ENCODE measurements at regions not wholly inside any gene's neighbourhood (a gene's known extent, or its start where the extent isn't known, plus 50 kb on each side); places are given as distances from the start of the nearest gene placed in this dataset.

GRCh38 chr17:59469786-59470485 lies 95.5 kb upstream of the DHX40 start:
- no peak for DNase-seq (ENCODE audit: low read depth in 1 of 2, low spot score in 1 of 2)
- H3K27ac ChIP-seq, result no peak overlapping the region
- H3K4me1 ChIP-seq, result no peaks in the 10 kb centered on the region
- TF ChIP-seq NR3C1 (IDR thresholded peaks at IDR 0.05), result no peak
- TF ChIP-seq, protein P1, sequence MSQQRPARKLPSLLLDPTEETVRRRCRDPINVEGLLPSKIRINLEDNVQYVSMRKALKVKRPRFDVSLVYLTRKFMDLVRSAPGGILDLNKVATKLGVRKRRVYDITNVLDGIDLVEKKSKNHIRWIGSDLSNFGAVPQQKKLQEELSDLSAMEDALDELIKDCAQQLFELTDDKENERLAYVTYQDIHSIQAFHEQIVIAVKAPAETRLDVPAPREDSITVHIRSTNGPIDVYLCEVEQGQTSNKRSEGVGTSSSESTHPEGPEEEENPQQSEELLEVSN (IDR thresholded peaks at IDR 0.05; ENCODE audit: borderline replicate concordance, low read depth), result no peak
- no peak for TF ChIP-seq USF2 (IDR thresholded peaks at IDR 0.05)
- TF ChIP-seq MAX (IDR thresholded peaks at IDR 0.05), result no peak
- TF ChIP-seq MAZ (IDR thresholded peaks at IDR 0.05; ENCODE audit: borderline replicate concordance, low read depth, low read length), result no peak
- no peak for TF ChIP-seq POLR2AphosphoS2 (conservative IDR thresholded peaks at IDR 0.05; ENCODE audit: low read length)
- TF ChIP-seq ESRRA (IDR thresholded peaks at IDR 0.05; ENCODE audit: borderline replicate concordance, low read length), result no peak
- TF ChIP-seq KDM5A (IDR thresholded peaks at IDR 0.05), result no peak
- no peak for TF ChIP-seq NFE2L2 (conservative IDR thresholded peaks at IDR 0.05; ENCODE audit: low read length)
- TF ChIP-seq TFCP2L1 (CRISPR knock-in tag; IDR thresholded peaks at IDR 0.05), result no peak
- no peak for TF ChIP-seq ZC3H11A (IDR thresholded peaks at IDR 0.05)
- FAIRE-seq, result no peak
- ATAC-seq, result no peak
- no peak overlapping the region for H3K4me3 ChIP-seq
- POLR2A ChIA-PET, result no interaction called here
- no peaks in the 10 kb centered on the region for H3K9me3 ChIP-seq
- no peak overlapping the region for H3K4me2 ChIP-seq
- CTCF ChIA-PET, result interaction anchor here (1.0 to 1.6 kb wide), 2 partner anchors 9 to 140 kb away, joined by 3 to 5 read pairs; no protein-coding TSS in a partner anchor
- whole genome bisulfite sequencing (ENCODE audit: missing lambda C conversion rate), result 56% methylated on average over 8 of the region's 8 CpGs

DNA sequence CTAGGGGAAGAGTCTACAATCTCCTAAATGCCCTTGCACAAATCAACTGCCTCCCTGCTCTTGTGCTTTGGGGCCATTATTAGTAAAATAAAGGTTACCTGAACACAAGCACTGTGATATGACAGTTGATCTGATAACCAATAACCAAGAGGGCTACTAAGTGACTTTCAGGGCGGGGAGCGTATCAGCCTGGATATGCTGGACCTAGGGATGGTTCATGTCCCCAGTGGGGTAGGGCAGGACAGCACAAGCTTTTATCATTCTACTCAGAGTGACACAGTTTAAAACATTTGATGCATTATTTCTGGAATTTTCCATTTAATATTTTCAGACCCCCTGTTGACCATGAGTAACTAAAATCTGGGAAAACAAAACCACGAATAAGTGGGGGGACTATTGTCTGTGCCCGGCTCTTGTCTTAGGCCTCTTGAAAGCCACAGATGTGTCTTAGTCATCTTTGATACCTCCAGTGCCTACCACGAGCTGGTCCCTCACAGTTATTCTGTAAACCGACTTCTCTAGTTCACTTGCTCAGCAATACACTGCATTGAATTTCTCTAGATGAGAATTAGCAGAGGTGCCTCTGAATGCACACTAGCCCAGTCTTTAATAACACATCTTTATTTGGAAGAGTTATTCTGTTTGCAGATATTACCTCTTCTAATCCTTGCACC lies 94.6 kb upstream of the DHX40 start:
- ChIA-PET POLR2A (no interaction called here), CTCF (interaction anchor here (1.0 to 1.6 kb wide), 4 partner anchors 10 to 159 kb away, joined by 3 to 5 read pairs (median 4); no protein-coding TSS in a partner anchor)
- ATAC-seq (no peak), DNase-seq (ENCODE audit: low read depth in 1 of 2, low spot score in 1 of 2) (no peak), FAIRE-seq (no peak)
- Histone ChIP-seq H3K4me2 (no peak overlapping the region), H3K4me3 (no peak overlapping the region), H3K9me3 (no peaks in the 10 kb centered on the region), H3K4me1 (no peaks in the 10 kb centered on the region), H3K27ac (no peak overlapping the region)
- 73% methylated on average over 6 of the region's 6 CpGs for WGBS (ENCODE audit: missing lambda C conversion rate)
- TF ChIP-seq KDM5A (IDR thresholded peaks at IDR 0.05) (no peak), REST (IDR thresholded peaks at IDR 0.05) (no peak), EHMT2 (IDR thresholded peaks at IDR 0.05; ENCODE audit: low read depth) (no peak)

DNA sequence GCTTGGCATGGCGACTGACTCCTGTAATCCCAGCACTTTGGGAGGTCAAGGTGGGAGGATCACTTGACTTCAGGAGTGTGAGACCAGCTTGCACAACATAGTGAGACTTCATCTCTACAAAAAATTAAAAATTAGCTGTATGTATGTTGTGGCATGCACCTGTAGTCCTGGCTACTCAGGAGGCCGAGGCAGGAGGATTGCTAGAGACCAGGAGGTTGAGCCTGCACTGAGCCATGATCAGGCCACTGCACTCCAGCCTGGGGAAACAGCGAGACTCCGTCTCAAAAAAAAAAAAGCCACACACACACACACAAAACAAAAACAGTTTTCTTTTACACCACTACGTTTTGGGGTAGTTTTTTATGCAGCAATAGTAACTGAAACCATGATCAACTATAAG lies 89.0 kb upstream of the DHX40 start:
- ATAC-seq (no peak), DNase-seq (ENCODE audit: low read depth in 1 of 2, low spot score in 1 of 2) (no peak), FAIRE-seq (no peak)
- ChIA-PET CTCF (interaction anchor here (0.9 kb wide), 1 partner anchor 35 kb away, joined by 3 read pairs; no protein-coding TSS in a partner anchor), POLR2A (no interaction called here)
- no peak overlapping the region for H3K27ac ChIP-seq
- TF ChIP-seq RAD21 (conservative IDR thresholded peaks at IDR 0.05 in 1 of 2, IDR thresholded peaks at IDR 0.05 in 1 of 2) (no peak), HES2 (IDR thresholded peaks at IDR 0.05) (no peak), ATOH8 (CRISPR knock-in tag; IDR thresholded peaks at IDR 0.05; ENCODE audit: low read depth) (no peak), SREBF2 (IDR thresholded peaks at IDR 0.05) (no peak), CHD4 (IDR thresholded peaks at IDR 0.05; ENCODE audit: borderline replicate concordance) (no peak), PBX3 (IDR thresholded peaks at IDR 0.05) (no peak), TP53 (CRISPR knock-in tag; IDR thresholded peaks at IDR 0.05) (no peak), NR3C1 (IDR thresholded peaks at IDR 0.05) (no peak), ZSCAN20 (CRISPR knock-in tag; IDR thresholded peaks at IDR 0.05) (no peak), MAFK (IDR thresholded peaks at IDR 0.05; ENCODE audit: partially characterized antibody) (no peak), MYC (IDR thresholded peaks at IDR 0.05; ENCODE audit: borderline replicate concordance, low read length) (no peak), HEYL (CRISPR knock-in tag; IDR thresholded peaks at IDR 0.05) (no peak), CBX2 (IDR thresholded peaks at IDR 0.05; ENCODE audit: borderline replicate concordance, low read depth) (no peak)
- 61% methylated on average over 5 of the region's 5 CpGs for WGBS (ENCODE audit: missing lambda C conversion rate)
- no peak overlapping the region for H3K4me3 ChIP-seq
- no peak overlapping the region for H3K4me2 ChIP-seq
- no peaks in the 10 kb centered on the region for H3K9me3 ChIP-seq
- no peaks in the 10 kb centered on the region for H3K4me1 ChIP-seq
